OCI-M2 (cell line): ENCODE measurements at regions not wholly inside any gene's neighbourhood (a gene's known extent, or its start where the extent isn't known, plus 50 kb on each side); places are given as distances from the start of the nearest gene placed in this dataset.
"Not testable (repeated sequence)": the region's sequence is repeated elsewhere in the genome, so short reads cannot be mapped to it uniquely, and the experiment has no call there.

ENCODE experiments used
- DNase-seq: peaks from one replicate; lab custom pipeline; 2025; ENCODE audit not compliant: unreplicated experiment; lab: John Stamatoyannopoulos, UW

DNA sequence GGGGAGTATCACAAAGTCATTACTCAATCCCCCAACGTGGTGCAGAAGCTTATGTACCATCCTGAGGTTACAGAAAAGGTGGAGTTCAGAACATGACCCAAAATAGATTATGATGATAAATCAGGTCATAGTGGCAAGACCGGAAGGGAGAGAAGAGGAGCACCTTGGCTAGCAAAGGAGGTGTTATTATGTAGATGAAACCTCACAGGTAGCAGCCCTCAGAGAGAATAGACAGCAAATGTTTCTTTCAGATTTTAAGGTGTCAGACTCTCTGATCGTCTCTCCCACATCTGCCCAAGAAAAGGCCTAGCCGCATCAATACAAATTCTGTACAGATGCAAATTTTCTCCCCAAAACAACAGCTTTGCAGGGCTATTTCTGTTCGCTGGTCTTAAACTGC, 88.3 kb upstream of the SEMA3D start:
- DNase-seq = no peak

DNA sequence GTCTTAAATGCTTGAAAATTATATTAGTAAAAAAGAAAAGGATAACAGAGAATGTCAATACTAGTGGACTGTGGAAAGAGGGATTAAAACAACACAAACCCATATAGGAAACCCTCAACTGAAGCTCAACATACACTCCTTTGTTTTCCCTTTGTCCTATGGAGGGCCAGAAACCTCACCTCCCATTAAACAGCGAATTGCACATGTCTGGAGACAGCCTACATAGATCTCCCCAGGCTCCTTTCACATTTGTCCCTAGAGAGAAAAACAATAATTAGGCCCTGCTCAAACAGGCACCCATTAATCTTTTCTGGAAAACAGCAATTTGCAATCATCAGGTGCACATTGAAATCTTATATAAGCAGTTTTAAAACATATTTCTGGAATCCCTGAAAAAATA, 87.6 kb upstream of the SEMA3D start:
- DNase-seq = no peak

DNA sequence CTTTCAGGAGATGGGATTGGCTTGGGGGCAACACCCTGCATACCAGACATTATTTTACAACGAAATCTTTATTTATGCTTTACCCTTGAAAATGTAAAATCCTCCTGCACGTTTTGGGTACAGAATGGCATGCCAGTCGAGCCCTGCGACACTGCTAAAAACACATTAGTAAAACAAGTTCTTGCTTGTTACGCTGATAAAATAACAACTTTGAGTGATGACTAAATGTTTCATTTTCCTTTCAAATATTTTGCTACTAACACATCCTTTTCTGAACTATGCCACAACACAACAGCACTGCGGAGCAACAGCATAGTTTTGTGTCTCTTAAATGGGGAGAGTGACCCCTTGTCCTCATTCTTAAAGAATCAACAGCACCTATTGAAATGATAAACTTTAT, 76.0 kb upstream of the SEMA3D start:
- no peak for DNase-seq

DNA sequence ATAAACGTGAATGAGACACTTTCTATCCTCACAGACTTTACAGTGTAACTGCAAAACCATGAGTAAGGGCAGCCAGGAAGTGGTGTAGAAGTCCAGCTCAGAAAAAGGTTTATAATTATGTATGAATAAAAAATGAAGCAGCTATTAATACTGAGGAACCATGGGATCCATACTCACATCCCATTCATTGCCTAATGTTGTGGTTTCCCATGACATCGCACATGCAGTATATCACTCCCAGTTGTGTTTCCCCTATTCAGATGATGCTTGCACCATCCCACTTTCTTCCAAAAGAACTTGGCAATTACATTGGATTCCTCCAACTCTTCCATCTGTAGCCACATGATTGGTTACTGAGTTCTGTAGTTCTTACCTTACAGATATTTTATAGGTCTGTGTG, 74.5 kb upstream of the SEMA3D start:
- DNase-seq = no peak

DNA sequence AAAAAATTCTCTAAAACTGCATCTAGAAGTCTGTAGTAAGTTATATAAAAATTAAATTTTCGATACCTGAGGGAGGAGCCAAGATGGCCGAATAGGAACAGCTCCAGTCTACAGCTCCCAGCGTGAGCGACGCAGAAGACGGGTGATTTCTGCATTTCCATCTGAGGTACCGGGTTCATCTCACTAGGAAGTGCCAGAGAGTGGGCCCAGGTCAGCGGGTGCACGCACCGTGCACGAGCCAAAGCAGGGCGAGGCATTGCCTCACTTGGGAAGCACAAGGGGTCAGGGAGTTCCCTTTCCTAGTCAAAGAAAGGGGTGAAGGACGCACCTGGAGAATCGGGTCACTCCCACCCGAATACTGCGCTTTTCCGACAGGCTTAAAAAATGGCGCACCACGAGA, 62.9 kb upstream of the SEMA3D start:
- not testable (repeated sequence) for DNase-seq

DNA sequence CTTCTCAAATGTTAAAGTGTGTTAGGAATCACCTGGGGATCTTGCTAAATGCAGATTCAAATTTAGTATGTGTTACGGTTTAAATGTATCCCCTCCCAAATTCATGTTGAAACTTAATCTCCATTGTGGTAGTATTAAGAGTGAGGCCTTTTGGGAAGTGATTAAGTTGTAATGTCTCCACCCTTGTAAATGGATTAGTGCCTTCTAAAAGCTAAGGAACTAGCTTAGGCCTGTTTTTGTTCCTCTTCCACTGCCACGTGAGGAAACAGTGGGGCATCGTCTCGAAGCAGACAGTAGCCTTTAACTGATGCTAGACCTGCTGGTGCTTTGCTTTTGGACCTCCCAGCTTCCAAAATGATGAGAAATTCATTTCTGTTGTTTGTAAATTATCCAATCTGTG, 52.3 kb upstream of the SEMA3D start:
- DNase-seq = no peak

DNA sequence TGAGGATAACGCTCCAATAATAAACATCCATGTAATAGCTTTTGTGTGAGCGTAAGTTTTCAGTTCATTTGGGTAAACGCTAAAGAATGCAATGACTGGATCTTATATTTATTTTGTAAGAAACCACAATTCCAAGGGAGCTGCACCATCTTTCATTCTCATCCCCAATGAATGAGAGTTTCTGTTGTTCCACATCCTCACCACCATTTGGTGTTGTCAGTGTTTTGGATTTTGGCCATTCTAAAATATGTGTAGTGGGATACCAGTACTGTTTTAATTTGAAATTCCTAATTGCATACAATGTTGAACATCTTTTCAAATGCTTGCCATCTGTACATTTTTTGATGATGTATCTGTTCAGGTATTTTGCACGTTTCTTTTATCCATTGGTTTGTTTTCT, 50.9 kb upstream of the SEMA3D start:
- DNase-seq = no peak
